ENCODE measurements at regions not wholly inside any gene's neighbourhood (a gene's known extent, or its start where the extent isn't known, plus 50 kb on each side); places are given as distances from the start of the nearest gene placed in this dataset.
"Not testable (repeated sequence)": the region's sequence is repeated elsewhere in the genome, so short reads cannot be mapped to it uniquely, and the experiment has no call there.

DNA sequence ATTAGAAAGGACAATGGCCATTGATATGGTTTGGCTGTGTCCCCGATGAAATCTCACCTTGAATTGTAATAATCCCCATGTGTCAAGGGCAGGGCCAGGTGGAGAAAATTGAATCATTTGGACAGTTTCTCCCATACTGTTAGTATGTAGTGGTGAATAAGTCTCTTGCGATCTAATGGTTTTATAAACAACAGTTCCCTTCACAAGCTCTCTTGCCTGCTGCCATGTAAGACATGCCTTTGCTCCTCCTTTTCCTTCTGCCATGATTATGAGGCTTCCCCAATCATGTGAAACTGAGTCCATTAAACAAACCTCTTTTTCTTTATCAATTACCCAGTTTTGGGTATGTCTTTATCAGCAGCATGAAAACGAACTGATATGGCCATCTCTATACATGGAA lies 302.7 kb downstream of the SFMBT2 start:
- no peak for DNase-seq (ENCODE audit: low spot score)

DNA sequence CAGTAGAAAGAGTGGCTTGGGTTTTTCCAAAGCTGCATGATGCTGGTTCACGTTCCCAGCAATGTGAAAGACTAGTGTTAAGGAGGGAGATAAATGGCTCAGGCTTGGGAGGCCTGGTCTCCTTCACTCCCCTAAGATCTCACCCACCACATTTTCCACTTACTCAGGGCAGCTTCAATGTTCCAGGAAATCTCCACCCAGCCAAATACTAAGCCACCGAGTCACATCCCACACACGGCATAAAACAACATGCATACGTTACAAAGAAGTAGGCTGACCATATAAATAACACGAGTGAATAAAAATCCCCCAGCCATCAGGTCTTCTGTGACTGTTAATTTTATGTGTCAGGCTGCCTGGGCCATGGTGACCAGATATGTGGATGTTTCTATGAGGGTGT lies 303.5 kb downstream of the SFMBT2 start:
- peak; percentile 38 for DNase-seq (ENCODE audit: low spot score)

DNA sequence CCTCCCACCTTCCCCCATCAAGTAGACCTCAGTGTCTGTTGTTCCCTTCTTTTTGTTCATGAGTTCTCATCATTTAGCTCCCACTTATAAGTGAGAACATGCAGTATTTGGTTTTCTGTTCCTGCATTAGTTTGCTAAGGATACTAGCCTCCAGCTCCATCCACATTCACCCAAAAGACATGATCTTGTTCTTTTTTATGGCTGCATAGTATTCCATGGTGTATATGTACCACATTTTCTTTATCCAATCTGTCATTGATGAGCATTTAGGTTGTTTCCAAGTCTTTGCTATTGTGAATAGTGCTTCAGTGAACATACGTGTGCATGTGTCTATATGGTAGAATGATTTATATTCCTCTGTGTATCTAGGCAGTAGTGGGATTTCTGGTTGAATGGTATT lies 306.5 kb downstream of the SFMBT2 start:
- not testable (repeated sequence) for DNase-seq (ENCODE audit: low spot score)

DNA sequence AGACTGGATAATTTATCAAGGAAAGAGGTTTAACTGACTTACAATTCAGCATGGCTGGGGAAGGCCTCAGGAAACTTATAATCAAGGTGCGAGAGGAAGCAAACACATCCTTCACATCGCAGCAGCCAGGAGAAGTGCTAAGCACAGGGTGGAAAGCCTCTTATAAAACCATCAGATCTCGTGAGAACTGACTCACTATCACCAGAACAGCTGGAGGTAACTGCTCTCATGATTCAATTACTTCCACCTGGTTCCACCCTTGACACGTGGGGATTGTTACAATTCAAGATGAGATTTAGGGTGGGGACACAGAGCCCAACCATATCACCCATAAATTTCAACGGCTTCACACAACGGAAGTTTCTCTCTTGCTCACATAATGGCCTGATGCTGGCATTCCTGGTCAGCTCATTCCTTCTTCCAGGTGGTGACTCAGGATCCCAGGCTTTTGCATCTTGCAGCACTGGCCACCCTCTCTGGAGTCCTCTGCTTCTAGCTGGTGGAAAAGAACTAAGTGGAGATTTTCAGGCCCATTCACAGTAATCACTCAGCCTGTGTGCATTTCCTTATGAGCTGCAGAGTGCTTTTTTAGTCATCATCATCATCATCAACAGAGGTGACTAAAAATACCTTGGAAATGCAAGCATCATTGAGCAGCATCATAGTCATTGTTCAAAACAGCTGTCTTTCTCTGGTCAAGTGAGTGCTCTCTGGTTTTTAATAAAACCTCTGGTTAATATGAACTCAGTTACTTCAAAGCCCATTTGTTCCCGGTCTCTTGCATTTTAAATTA lies 308.1 kb downstream of the SFMBT2 start:
- DNase-seq (ENCODE audit: low spot score) = peak; percentile 72

DNA sequence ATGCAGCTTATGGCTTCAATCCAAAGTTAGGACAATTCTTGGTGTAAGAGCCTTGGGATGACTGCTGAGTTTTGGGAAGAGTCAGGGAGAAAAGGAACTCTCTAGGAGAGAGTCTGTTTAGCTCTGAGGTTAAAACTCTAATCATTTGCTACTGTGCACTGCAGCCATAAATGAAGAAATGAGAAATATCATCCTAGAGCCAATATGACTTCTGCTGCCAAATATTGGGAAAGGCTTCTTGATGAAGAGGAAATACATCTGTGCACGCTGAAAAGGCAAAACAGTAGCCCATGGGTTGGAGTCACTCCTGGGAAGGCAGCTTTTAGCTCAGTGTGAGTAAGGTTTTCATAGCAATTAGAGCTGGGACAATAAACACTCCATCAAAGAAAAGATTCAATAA lies 308.8 kb downstream of the SFMBT2 start:
- DNase-seq (ENCODE audit: low spot score) = no peak

DNA sequence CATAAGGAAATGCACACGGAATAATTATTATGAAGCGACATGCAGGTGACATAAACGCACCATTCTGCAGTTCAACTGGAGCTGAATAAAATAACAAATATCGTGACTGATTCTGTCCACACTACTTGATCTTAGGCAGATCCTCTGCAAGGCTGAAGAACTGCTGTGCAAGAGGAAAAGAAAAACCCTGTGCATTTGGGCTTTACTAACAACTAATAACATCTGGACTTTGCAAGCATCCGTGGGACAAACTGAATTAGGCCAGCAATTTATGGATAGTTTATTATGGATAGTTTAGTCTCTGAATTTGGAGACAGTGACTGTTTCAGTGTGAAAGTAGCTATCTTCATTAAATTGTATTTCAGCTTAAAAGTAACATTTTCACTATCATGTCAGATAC lies 309.4 kb downstream of the SFMBT2 start:
- no peak for DNase-seq (ENCODE audit: low spot score)

DNA sequence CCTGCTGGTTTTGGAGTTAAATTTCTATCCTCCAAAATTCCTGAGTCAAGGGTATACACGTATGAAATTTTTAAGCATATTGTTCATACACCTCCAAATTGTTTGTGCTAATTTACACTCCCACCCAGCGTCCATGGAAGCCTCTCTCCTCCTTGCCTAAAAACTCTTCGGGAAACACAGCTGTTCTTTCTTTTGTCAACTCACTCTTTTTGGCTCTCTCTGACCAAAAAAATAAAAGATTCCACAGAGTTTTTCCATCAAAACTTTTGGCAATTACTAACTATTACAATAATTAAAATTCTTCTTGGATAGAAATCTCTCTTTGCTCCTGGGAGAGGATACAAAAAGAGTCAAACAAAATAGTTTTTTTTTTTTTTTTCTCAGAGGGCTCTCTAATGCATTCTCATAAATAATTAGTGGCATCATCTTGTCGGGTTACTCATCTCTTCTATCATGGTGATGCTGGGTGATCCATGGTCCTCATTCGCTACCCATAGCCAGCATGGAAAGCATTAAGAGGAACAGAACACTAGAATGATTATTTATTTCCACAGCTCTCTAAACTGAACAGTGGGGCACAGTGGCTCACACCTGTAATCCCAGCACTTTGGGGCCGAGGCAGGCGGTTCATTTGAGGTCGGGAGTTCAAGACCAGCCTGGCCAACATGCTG lies 310.7 kb downstream of the SFMBT2 start:
- no peak for DNase-seq (ENCODE audit: low spot score)

DNA sequence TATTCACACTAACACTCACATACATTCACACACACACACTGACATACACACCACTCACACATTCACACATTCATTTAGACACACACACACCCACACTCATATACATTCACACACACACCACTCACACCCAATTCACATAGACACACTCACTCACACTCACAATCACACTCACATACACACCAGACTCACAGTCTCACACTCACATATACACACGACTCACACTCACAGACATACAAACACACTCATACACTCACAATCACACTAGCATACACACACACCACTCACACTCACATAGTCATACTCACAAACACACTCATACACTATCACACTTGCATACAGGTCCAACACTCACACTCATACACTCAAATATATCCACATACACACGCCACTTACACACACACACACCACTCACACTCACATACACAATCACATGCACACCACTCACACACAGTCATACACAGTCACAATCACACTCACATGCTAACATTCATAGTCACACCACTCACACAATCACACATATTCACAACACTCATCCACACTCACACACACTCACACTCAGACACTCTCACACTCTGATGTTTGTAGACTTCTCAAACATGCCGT lies 312.6 kb downstream of the SFMBT2 start:
- no peak for DNase-seq (ENCODE audit: low spot score)

DNA sequence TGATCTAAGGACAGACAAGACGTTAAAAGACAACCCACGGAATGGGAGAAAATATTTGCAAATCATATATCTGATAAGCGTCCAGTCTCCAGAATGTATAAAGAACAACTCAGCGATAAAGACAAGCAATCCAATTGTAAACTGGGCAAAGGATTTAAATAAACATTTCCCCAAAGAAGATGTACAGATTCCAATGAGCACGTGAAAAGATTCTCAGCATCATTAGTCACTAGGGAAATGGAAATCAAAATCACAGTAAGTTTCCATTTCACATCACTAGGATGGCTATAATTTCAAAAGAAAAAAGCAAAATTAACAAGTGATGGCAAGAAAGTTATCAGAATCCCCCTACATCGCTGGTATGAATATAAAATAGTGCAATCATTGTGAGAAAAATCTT lies 316.1 kb downstream of the SFMBT2 start:
- DNase-seq (ENCODE audit: low spot score) = no peak

DNA sequence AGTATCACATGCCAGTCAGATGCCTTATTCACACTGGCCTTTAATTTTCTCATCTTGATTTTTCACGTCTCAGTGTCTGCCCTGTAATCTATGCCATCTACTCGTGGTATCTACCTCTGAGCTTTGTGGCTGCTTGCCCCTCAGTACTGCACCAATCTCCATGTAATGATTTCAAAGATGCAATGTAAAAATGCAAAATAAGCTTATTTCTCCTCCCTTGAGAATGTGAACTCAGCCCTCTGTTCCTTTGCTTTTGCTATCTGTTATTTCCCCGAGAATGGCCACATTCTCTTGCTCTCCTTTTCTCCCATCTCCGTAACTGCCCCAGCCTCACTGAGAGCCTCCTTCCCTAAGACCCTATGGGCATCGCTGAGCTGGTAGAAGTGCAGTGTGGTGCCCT lies 317.5 kb downstream of the SFMBT2 start:
- no peak for DNase-seq (ENCODE audit: low spot score)

DNA sequence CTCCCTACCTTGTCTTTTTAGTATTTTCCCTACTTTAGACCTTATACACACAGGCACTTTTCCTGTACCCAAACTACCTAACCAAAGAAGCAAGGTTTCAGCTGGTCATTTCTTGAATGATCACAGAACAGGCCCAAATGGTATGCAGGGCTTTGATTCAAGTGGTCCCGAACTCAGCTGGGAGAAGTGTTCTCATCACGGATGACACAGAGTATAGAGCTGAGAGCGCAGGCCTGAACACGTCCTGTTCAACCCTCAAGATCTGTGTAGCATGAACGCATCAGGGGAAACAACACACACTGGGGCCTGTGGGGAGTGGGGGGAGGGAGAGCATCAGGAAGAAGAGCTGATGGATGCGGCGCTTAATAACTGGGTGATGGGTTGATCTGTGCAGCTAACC lies 318.2 kb downstream of the SFMBT2 start:
- DNase-seq (ENCODE audit: low spot score) = no peak

DNA sequence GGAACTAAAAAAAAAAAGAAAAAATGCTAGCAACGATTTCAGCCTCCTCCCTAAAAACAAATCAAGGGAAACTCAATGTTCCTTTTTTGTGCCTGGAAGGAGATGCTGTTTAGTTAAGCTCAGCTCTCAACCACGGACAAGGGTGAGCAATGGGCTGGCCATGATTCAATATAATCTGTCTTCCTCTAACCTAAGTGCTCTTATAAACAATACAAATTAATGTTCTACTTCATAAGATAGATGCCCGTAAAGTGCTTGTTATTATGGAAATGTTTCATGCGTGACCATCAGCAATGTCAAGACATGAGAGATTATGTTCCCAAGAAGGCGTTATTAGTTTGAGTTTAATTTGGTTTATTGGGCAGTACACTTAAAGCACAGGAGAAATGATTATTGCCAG lies 320.3 kb downstream of the SFMBT2 start:
- no peak for DNase-seq (ENCODE audit: low spot score)

DNA sequence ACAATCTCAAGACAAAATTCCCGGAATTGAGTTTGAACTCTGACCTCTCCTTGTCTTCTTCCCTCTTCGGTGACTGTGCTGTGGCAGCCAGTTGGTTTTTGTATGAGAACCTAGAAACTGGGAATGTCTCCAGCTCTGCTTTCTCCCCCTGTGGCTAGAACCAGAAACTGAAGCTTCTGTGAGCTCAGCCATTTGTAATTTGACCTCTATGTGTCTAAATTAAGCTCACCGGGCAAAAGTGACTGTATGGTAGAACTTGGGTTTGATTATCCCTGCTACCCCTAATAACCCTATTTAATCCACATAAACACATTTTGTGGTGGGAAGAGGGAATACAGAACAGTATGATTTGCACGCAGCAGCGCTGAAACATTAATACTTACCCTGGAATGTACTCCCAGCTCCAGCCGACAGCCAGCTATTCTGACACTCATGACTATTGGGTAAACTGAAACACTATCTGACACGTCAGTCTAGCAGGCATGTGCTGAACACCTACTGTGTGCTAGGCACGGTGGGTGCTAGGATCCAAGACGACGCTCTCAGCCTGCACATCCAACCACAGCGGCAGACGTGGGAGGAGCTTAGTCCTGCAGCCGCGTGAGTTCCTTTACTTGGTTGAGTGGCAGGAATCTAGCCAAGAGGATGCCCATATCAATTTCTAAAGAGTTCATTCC lies 324.8 kb downstream of the SFMBT2 start:
- peak; percentile 18 for DNase-seq (ENCODE audit: low spot score)

DNA sequence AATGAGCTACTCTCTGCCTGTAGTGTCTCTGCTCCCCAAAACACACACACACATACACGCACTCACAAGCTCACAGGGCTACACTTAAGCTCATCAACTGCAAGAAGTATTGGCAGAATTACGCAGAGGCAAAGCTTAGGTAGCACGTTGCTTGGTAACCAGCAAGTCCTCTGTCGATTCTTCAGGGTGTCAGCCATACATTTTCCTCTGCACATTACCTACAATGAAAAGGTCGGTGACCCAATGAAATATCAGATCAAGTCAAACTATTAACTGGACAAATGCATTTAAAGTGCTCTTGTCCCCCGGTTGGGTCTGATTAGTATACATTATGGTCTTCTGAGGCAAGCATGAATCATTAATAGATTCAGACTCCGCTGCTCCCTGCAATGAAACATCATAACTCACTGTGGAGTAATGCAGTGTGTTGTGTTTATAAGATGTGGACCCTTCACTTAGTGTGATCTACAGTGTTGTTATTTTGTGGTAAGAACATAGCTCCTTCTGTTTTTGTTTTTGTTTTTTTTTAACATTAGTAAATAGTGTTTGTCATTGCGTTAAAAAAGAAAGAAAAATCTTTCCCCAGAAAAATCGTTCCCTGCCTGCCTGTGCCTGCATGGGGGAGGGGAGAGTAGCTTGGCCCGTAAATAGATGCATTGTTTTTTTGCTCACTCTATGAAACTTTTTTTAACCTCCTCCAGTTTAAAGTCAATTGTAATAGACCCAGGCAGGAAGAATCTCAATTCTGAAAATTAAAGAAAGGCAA lies 325.5 kb downstream of the SFMBT2 start:
- peak; percentile 6 for DNase-seq (ENCODE audit: low spot score)

DNA sequence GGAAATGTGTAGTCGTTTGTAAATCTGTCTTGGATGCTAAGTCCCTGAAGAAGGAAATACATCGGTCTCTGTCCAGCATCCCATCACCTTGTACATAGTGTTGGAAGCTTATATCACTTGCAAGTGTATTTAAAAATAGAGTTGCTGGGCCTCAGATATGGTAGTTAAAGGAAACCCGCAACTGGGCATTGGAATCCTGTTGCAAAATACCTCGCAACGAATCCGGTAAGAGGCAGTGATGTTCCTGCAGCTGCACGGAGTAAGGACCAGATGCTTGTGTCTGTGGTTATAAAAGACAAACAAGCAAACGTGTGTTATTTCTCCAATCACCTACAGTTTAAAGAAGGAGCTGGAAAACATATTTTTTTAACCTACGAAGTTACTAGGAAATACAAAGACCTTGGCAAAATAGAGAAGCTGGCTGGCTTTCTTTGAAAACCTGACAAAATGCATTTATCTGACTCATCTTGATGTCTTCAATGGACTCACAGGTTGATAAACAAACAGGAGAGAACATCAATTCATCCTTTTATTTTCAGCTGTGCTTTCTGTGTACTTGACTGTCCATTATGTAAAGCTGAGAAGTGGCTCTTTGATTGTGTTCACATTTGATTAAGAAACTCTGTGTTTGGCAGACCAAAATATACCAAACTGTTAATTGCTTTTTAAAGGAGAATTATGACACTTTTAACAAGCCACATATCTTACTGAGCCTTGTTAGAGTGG lies 326.4 kb downstream of the SFMBT2 start:
- no peak for DNase-seq (ENCODE audit: low spot score)

DNA sequence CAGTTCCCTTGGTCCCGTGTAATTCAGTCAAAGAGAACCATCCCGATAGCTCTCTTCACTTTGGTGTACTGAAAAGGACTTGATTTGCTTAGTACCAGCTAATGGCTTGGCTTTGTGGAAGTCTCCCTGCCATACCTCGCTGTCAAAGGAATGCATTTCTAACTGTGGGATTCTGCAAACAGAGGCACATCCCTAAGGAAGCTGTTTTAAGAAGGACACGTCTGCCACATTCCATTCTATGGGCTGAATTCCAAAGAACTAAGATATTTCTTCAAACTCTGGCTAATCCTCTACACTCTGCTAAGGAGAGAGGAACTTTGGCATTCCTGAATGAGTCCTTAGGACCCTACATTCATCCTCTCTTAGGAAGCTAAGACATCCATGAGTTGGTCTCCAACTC lies 327.9 kb downstream of the SFMBT2 start:
- DNase-seq (ENCODE audit: low spot score) = no peak

DNA sequence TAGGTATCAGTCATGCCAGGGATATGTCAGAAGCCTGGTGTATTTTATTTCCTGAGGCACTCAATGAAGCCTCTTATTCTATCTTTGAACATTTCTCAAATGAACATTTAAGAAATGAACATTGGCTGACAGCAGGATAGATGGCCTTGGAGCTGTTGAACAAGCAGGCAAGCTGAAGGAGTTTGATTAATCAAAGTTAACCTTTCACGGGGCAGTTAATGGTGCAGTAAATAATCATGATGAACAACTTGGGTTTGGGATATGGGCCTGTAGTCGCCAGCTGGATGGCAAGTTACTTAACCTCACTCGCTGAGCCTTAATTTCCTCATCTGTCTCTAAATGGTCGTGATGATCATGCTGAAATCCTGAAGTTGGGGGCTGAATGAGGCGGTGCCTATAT lies 333.0 kb downstream of the SFMBT2 start:
- DNase-seq (ENCODE audit: low spot score) = no peak

DNA sequence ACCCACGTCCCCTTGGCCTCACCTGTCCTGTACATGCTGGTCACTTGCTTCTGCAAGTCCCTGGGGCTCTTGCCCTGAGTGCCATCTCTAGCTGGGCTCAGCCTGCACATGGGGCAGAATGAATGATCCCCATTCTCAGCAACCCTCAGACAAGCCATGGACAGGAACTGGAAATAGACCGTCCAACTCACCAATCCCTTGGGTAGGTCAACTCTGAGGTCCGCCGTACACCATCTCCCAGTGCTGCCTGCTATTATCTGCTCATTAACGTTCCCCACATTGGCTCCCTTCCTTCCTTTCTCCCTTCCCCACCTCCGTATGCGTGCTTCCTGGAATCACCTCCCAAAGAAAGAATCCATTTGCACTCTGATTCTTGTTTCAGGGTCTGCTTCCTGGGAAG lies 335.0 kb downstream of the SFMBT2 start:
- no peak for DNase-seq (ENCODE audit: low spot score)

DNA sequence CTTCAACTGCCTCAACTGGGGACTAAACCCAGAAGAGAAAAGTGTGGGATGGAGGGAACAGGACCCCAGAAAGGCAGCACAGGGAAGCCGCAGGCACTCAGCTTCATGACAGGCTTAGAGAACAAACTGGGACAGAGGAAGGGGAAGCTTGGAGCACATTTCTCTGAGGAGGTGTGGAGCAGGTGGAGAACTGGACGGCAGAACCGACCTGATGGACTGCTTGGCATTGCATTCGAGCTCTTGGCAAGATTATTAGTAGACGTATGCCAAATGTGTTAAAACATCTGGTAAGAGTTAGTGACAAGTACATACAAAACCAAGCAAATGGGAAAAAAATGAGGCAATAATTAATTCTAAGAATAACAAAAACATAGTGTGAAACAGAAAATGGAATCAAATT lies 335.7 kb downstream of the SFMBT2 start:
- DNase-seq (ENCODE audit: low spot score) = no peak

DNA sequence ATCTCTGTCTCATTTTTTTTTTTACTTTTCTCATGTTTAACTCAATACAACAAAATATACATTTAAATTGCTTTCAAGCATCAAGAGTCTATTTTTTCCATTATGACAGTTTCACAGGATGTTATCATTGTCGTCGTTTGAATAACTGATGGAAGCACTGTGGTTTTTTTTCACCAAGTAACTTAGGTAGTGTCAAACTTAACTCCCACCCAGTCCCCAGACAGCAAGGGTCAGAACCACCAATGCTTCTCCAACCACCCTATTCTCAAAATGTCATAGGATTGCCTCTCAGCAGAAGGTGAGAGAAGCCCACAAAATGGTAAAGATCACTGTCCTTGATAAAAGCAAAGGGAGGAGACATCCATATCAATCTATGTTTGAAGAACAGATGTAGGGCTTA lies 339.4 kb downstream of the SFMBT2 start:
- no peak for DNase-seq (ENCODE audit: low spot score)

DNA sequence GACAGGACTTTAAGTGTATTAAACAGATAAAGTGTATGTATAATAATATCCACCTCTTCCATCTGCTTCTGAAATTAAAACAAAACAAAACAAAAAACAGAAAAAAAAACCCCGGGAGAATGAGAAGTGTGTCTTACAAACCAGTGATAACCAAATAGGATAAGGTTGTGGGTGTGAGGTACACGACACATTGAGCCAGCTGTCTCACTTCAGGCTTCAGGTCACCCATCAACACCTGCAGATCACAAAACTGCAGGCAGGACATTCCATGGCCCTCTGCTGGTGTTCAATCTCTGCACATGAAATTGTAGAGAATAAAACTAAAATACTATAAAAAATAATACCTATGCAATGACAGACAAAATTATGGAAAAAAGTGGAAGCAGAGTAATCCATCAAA lies 339.9 kb downstream of the SFMBT2 start:
- DNase-seq (ENCODE audit: low spot score) = no peak
